ENCODE measurements at regions not wholly inside any gene's neighbourhood (a gene's known extent, or its start where the extent isn't known, plus 50 kb on each side); places are given as distances from the start of the nearest gene placed in this dataset.

GRCh38 chrX:147602176-147602696 is 309.5 kb upstream of the FMR1 start:
- H3K36me3 ChIP-seq (replicated peaks in 1 of 2; ENCODE audit: insufficient read depth in 1 of 2, low read depth in 2 of 2): no peaks in the 10 kb centered on the region
- no peaks in the 10 kb centered on the region for H3K4me1 ChIP-seq
- ATAC-seq: no peak
- no peaks in the 10 kb centered on the region for H3K27me3 ChIP-seq
- 42 to 60% methylated on average over 3 of the region's 3 CpGs for WGBS, 2 donors
- DNase-seq: no peak
- intact Hi-C loops (cut with DNase I): no loop called here
- H3K27ac ChIP-seq: no peak overlapping the region
- no peak overlapping the region for H3K4me3 ChIP-seq
- H3K9me3 ChIP-seq: no peaks in the 10 kb centered on the region
- TF ChIP-seq POLR2A (IDR thresholded peaks at IDR 0.05): no peak
- no peak for TF ChIP-seq CTCF (IDR thresholded peaks at IDR 0.05)

- Histone ChIP-seq H3K27me3 (no peaks in the 10 kb centered on the region), H3K4me1 (no peaks in the 10 kb centered on the region), H3K4me3 (no peak overlapping the region), H3K27ac (no peak overlapping the region), H3K9me3 (no peaks in the 10 kb centered on the region), H3K36me3 (replicated peaks in 1 of 2; ENCODE audit: insufficient read depth in 1 of 2, low read depth in 2 of 2) (no peaks in the 10 kb centered on the region)
- DNase-seq: no peak
- TF ChIP-seq CTCF (IDR thresholded peaks at IDR 0.05) (no peak), POLR2A (IDR thresholded peaks at IDR 0.05) (no peak)
- 73 to 75% methylated on average over 5 of the region's 5 CpGs for WGBS, 2 donors
- ATAC-seq: no peak
- intact Hi-C loops (cut with DNase I): no loop called here
Measured at GRCh38 chrX:147626605-147627004, 285.1 kb upstream of the FMR1 start.

GRCh38 chrX:147635186-147635585 is 276.5 kb upstream of the FMR1 start:
- ATAC-seq (no peak), DNase-seq (no peak)
- Histone ChIP-seq H3K9me3 (no peaks in the 10 kb centered on the region), H3K4me3 (no peak overlapping the region), H3K4me1 (no peaks in the 10 kb centered on the region), H3K36me3 (replicated peaks in 1 of 2; ENCODE audit: insufficient read depth in 1 of 2, low read depth in 2 of 2) (no peaks in the 10 kb centered on the region), H3K27me3 (no peaks in the 10 kb centered on the region), H3K27ac (no peak overlapping the region)
- 73 to 86% methylated on average over 1 of the region's 1 CpG for WGBS, 2 donors
- TF ChIP-seq POLR2A (IDR thresholded peaks at IDR 0.05) (no peak), CTCF (IDR thresholded peaks at IDR 0.05) (no peak)
- intact Hi-C loops (cut with DNase I): no loop called here

DNA sequence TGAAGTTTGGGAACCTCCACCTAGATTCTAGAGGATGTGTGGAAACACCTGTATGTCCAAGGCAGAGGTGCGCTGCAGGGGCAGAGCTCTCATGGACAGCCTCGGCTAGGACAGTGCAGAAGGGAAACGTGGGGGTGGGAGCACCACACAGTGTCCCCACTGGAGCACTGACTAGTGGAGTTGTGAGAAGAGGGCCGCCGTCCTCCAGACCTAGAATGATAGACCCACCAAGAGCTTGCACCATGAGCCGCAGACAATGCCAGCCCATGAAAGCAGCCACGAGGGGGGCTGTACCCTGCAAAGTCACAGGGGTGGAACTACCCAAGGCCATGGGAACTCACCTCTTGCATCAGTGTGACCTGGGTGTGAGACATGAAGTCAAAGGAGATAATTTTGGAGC is 274.5 kb upstream of the FMR1 start:
- TF ChIP-seq CTCF (IDR thresholded peaks at IDR 0.05) (no peak), POLR2A (IDR thresholded peaks at IDR 0.05) (no peak)
- no peaks in the 10 kb centered on the region for H3K27me3 ChIP-seq
- ATAC-seq (no peak), DNase-seq (no peak)
- intact Hi-C loops (cut with DNase I): no loop called here
- H3K4me3 ChIP-seq: no peak overlapping the region
- no peak overlapping the region for H3K27ac ChIP-seq
- H3K9me3 ChIP-seq: no peaks in the 10 kb centered on the region
- H3K4me1 ChIP-seq: no peaks in the 10 kb centered on the region
- no peaks in the 10 kb centered on the region for H3K36me3 ChIP-seq (replicated peaks in 1 of 2; ENCODE audit: insufficient read depth in 1 of 2, low read depth in 2 of 2)
- 60% methylated on average over 3 of the region's 7 CpGs; no CpG with 5 or more reads in 1 of the 2 donors for WGBS, 2 donors

DNA sequence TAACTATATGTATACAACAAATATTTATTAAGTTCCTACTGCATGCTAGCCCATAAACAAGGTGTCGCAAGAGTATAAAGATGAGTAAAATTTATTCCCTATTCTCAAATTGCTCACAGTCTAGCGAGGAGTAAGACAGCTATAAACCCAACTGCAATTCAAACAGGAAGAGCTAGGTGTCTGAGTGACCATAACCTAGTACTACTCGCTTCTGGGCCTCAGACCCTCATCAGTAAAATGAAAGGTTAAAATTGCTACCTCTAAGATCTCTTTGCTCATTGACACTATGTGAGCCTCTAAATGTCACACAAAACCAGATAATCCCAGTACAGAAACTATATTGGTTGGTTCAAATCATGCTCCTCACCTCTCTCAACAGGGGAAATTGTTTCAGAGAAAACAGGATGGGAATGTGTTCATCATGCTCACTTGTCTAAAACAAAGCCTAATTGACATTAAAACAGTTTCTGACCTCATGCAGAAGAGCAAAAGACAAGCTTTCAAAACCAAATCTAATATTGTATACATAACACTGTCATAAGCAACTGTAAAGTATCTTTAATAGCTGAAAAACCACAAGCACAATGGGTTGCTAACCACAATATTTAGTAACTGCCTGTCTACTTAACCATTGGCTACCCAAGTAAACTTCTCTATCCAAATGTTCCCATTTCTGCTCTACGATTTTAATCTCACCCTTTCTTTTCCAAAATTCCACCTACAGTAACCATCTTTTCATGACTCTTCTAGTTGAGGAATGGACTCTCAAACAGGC is 264.6 kb upstream of the FMR1 start:
- Histone ChIP-seq H3K27ac (no peak overlapping the region), H3K4me1 (no peaks in the 10 kb centered on the region), H3K4me3 (no peak overlapping the region), H3K27me3 (no peaks in the 10 kb centered on the region), H3K9me3 (no peaks in the 10 kb centered on the region), H3K36me3 (replicated peaks in 1 of 2; ENCODE audit: insufficient read depth in 1 of 2, low read depth in 2 of 2) (no peaks in the 10 kb centered on the region)
- intact Hi-C loops (cut with DNase I): no loop called here
- WGBS, 2 donors: 50 to 69% methylated on average over 4 of the region's 4 CpGs
- no peak for TF ChIP-seq CTCF (IDR thresholded peaks at IDR 0.05)
- no peak for TF ChIP-seq POLR2A (IDR thresholded peaks at IDR 0.05)
- DNase-seq: no peak
- ATAC-seq: no peak
